H9 (cell line): ENCODE measurements at regions not wholly inside any gene's neighbourhood (a gene's known extent, or its start where the extent isn't known, plus 50 kb on each side); places are given as distances from the start of the nearest gene placed in this dataset.

Experiments used
- DNase-seq: peaks from one replicate; pipeline ENCODE4 v3.0.0-alpha.2; 2017
- H2AFZ ChIP-seq: one replicate; pipeline ENCODE4 v1.6.1; 2013; ENCODE audit warnings: mild to moderate bottlenecking, low read length, control low read depth, moderate library complexity
- H2AK5ac ChIP-seq: 2 replicates; pipeline ENCODE4 v1.6.1; 2013; ENCODE audit warnings: low read length, control low read depth, mixed read lengths; ENCODE audit not compliant: insufficient read length
- H2BK120ac ChIP-seq: one replicate; pipeline ENCODE4 v1.6.1; 2013; ENCODE audit warnings: low read depth, mild to moderate bottlenecking, low read length, control low read depth, inconsistent platforms; ENCODE audit not compliant: poor library complexity, severe bottlenecking
- H2BK12ac ChIP-seq: 2 replicates; pipeline ENCODE4 v1.6.1; 2013; ENCODE audit warnings: low read length, control low read depth, mixed read lengths, low read depth; ENCODE audit not compliant: insufficient read length
- H2BK15ac ChIP-seq: 2 replicates; pipeline ENCODE4 v1.6.1; 2013; ENCODE audit warnings: low read depth, low read length, control low read depth
- H2BK20ac ChIP-seq: one replicate; pipeline ENCODE4 v1.6.1; 2013; ENCODE audit warnings: low read depth, mild to moderate bottlenecking, low read length, control low read depth, inconsistent platforms; ENCODE audit not compliant: poor library complexity, severe bottlenecking
- H2BK5ac ChIP-seq: 2 replicates; pipeline ENCODE4 v1.6.1; 2013; ENCODE audit warnings: low read length, control low read depth, mixed read lengths; ENCODE audit not compliant: insufficient read length
- H3K14ac ChIP-seq: 2 replicates; pipeline ENCODE4 v1.6.1; 2013; ENCODE audit warnings: low read length, control low read depth; ENCODE audit not compliant: insufficient read depth
- H3K18ac ChIP-seq: 2 replicates; pipeline ENCODE4 v1.6.1; 2013; ENCODE audit warnings: low read depth, mild to moderate bottlenecking, mixed read lengths, low read length, control low read depth; ENCODE audit not compliant: insufficient read length
- H3K23ac ChIP-seq: 2 replicates; pipeline ENCODE4 v1.6.1; 2013; ENCODE audit warnings: low read length, control low read depth, mixed read lengths, low read depth; ENCODE audit not compliant: insufficient read length
- H3K23me2 ChIP-seq: 2 replicates; pipeline ENCODE4 v1.6.1; 2013; ENCODE audit warnings: low read depth, mild to moderate bottlenecking, mixed read lengths, low read length, control low read depth; ENCODE audit not compliant: insufficient read length, poor library complexity, severe bottlenecking
- H3K27ac ChIP-seq: 2 replicates; pipeline ENCODE4 v1.5.1; 2013; ENCODE audit warnings: low read length, control low read depth, mixed read lengths, low read depth; ENCODE audit not compliant: insufficient read length
- H3K27me3 ChIP-seq: 2 replicates; pipeline ENCODE4 v1.6.1; 2013; ENCODE audit warnings: low read length, control low read depth, inconsistent platforms; ENCODE audit not compliant: insufficient read depth
- H3K4ac ChIP-seq: 2 replicates; pipeline ENCODE4 v1.6.1; 2013; ENCODE audit warnings: low read depth, mild to moderate bottlenecking, control low read depth, inconsistent platforms, low read length, moderate library complexity
- H3K4me1 ChIP-seq: 2 replicates; pipeline ENCODE4 v1.6.1; 2013; ENCODE audit warnings: low read length, control low read depth, inconsistent platforms; ENCODE audit not compliant: insufficient read depth
- H3K4me2 ChIP-seq: 2 replicates; pipeline ENCODE4 v1.6.1; 2013; ENCODE audit warnings: low read length, control low read depth, mixed read lengths; ENCODE audit not compliant: insufficient read length, insufficient read depth
- H3K56ac ChIP-seq: 2 replicates; pipeline ENCODE4 v1.6.1; 2013; ENCODE audit warnings: low read depth, mild to moderate bottlenecking, mixed read lengths, low read length, control low read depth; ENCODE audit not compliant: insufficient read length
- H3K79me1 ChIP-seq: 2 replicates; pipeline ENCODE4 v1.6.1; 2013; ENCODE audit warnings: low read depth, mild to moderate bottlenecking, moderate library complexity, low read length, control low read depth, inconsistent platforms; ENCODE audit not compliant: insufficient read depth, poor library complexity, severe bottlenecking
- H3K79me2 ChIP-seq: 2 replicates; pipeline ENCODE4 v1.6.1; 2013; ENCODE audit warnings: low read length, control low read depth, inconsistent platforms; ENCODE audit not compliant: insufficient read depth
- H3K9ac ChIP-seq: 2 replicates; pipeline ENCODE4 v1.6.1; 2013; ENCODE audit warnings: low read length, control low read depth, mixed read lengths; ENCODE audit not compliant: insufficient read length; ENCODE audit errors: extremely low read depth
- H3K9me3 ChIP-seq: one replicate; pipeline ENCODE4 v1.6.1; 2013; ENCODE audit warnings: low read depth, low read length, inconsistent platforms; ENCODE audit not compliant: control insufficient read depth
- H3T11ph ChIP-seq: one replicate; pipeline ENCODE4 v1.6.1; 2013; ENCODE audit warnings: mild to moderate bottlenecking, low read length, control low read depth, inconsistent platforms
- H4K20me1 ChIP-seq: one replicate; pipeline ENCODE4 v1.6.1; 2013; ENCODE audit not compliant: control insufficient read depth, insufficient read length, insufficient read depth
- H4K5ac ChIP-seq: 2 replicates; pipeline ENCODE4 v1.6.1; 2013; ENCODE audit warnings: low read depth, mild to moderate bottlenecking, mixed read lengths, low read length, control low read depth; ENCODE audit not compliant: insufficient read length
- H4K8ac ChIP-seq: replicated peaks from 2 replicates; pipeline ENCODE4 v1.6.1; 2013; ENCODE audit warnings: low read length, control low read depth, mixed read lengths, low read depth; ENCODE audit not compliant: insufficient read length
- H4K91ac ChIP-seq: 2 replicates; pipeline ENCODE4 v1.6.1; 2013; ENCODE audit warnings: low read depth, mild to moderate bottlenecking, moderate library complexity, mixed read lengths, low read length, control low read depth; ENCODE audit not compliant: insufficient read length
- H3K27ac Mint-ChIP-seq, 3 experiments: 2 replicates in 2 of 3; 3 replicates in 1 of 3; pipeline ENCODE4 v1.8.0; 2020 to 2021; ENCODE audit warnings: mixed read lengths in 3 of 3, mild to moderate bottlenecking in 1 of 3, moderate library complexity in 1 of 3
- H3K27me3 Mint-ChIP-seq: 2 replicates; pipeline ENCODE4 v1.8.0; 2021; ENCODE audit warnings: low read depth, mild to moderate bottlenecking, moderate library complexity, mixed read lengths
- H3K36me3 Mint-ChIP-seq, 3 experiments: 2 replicates in 2 of 3; 3 replicates in 1 of 3; pipeline ENCODE4 v1.8.0; 2020 to 2021; ENCODE audit warnings: low read depth in 3 of 3, mixed read lengths in 3 of 3; ENCODE audit not compliant: insufficient read depth in 1 of 3
- H3K4me1 Mint-ChIP-seq, 2 experiments: 2 replicates each; pipeline ENCODE4 v1.8.0; 2020; ENCODE audit warnings: mixed read lengths in 2 of 2
- H3K4me3 Mint-ChIP-seq, 2 experiments: 2 replicates in 1 of 2; 3 replicates in 1 of 2; pipeline ENCODE4 v1.8.0; 2020 to 2021; ENCODE audit warnings: mild to moderate bottlenecking in 2 of 2, mixed read lengths in 2 of 2, moderate library complexity in 1 of 2
- H3K9me3 Mint-ChIP-seq, 2 experiments: 2 replicates in 1 of 2; 3 replicates in 1 of 2; pipeline ENCODE4 v1.8.0; 2020; ENCODE audit warnings: mild to moderate bottlenecking in 2 of 2, mixed read lengths in 2 of 2, moderate library complexity in 1 of 2
- CTCF ChIP-seq: fragments of 200-600 bp; sonication (generic); conservative IDR thresholded peaks from 3 replicates; pipeline ENCODE4 v1.8.0; 2021; ENCODE audit warnings: antibody characterized with exemption, mild to moderate bottlenecking
- WGBS: extraction: QIAGEN DNeasy Blood & Tissue Kit; methylation state at CpG from one replicate; pipeline ENCODE4 v1.1.7; 2013; ENCODE audit warnings: missing lambda C conversion rate, low lambda C conversion rate, mixed read lengths; ENCODE audit not compliant: insufficient read length; ENCODE audit errors: extremely low coverage; 5-methylcytosine and 5-hydroxymethylcytosine counted together

- no peak overlapping the region for H3K23ac ChIP-seq
- H4K20me1 ChIP-seq: no peaks in the 10 kb centered on the region
- no peaks in the 10 kb centered on the region for H3K9me3 ChIP-seq
- H3K9me3 Mint-ChIP-seq: no peaks in the 10 kb centered on the region
- H3K36me3 Mint-ChIP-seq: no peaks in the 10 kb centered on the region
- H3K14ac ChIP-seq: no peak overlapping the region
- no peaks in the 10 kb centered on the region for H3K79me1 ChIP-seq
- no peak overlapping the region for H2BK12ac ChIP-seq
- H2AFZ ChIP-seq: no peak overlapping the region
- H3K4me1 Mint-ChIP-seq: peaks cover 11 to 15% of the 10 kb centered on the region in 2 experiments
- peaks cover 3% of the 10 kb centered on the region; the same call in 1 of the 2 replicates for H3K27me3 Mint-ChIP-seq
- no peak overlapping the region for H3K27ac ChIP-seq
- H3K4ac ChIP-seq: no peak overlapping the region
- H2BK5ac ChIP-seq: no peak overlapping the region
- no peaks in the 10 kb centered on the region for H3K4me1 ChIP-seq
- H2BK15ac ChIP-seq: no peak overlapping the region
- H3K4me2 ChIP-seq: no peak overlapping the region
- H3K23me2 ChIP-seq: no peaks in the 10 kb centered on the region
- H3K56ac ChIP-seq: no peak overlapping the region
- no peak overlapping the region for H2BK20ac ChIP-seq
- H4K8ac ChIP-seq: no peak overlapping the region
- H2BK120ac ChIP-seq: no peak overlapping the region
- H3K27ac Mint-ChIP-seq: no peak overlapping the region
- no peak for DNase-seq
- no peak overlapping the region for H3K9ac ChIP-seq
- no peak overlapping the region for H4K5ac ChIP-seq
- H3K79me2 ChIP-seq: no peaks in the 10 kb centered on the region
- no peak overlapping the region for H3K4me3 Mint-ChIP-seq
- no CpG with 5 or more reads among the region's 1 CpG for WGBS
- no peak overlapping the region for H3K18ac ChIP-seq
- no peaks in the 10 kb centered on the region for H3K27me3 ChIP-seq
- no peak overlapping the region for H2AK5ac ChIP-seq
- H4K91ac ChIP-seq: no peak overlapping the region
- no peak for TF ChIP-seq CTCF
- no peak overlapping the region for H3T11ph ChIP-seq
These were observed 656.4 kb downstream of the LMO4 start for GRCh38 chr1:87985071-87985470.
